CD1c-positive myeloid dendritic cell (primary cell): ENCODE measurements at regions not wholly inside any gene's neighbourhood (a gene's known extent, or its start where the extent isn't known, plus 50 kb on each side); places are given as distances from the start of the nearest gene placed in this dataset.
"Not testable (repeated sequence)": the region's sequence is repeated elsewhere in the genome, so short reads cannot be mapped to it uniquely, and the experiment has no call there.

ENCODE experiments used
- DNase-seq: peaks from one replicate; pipeline ENCODE4 v3.0.0-alpha.2; 2016; ENCODE audit errors: extremely low spot score

DNA sequence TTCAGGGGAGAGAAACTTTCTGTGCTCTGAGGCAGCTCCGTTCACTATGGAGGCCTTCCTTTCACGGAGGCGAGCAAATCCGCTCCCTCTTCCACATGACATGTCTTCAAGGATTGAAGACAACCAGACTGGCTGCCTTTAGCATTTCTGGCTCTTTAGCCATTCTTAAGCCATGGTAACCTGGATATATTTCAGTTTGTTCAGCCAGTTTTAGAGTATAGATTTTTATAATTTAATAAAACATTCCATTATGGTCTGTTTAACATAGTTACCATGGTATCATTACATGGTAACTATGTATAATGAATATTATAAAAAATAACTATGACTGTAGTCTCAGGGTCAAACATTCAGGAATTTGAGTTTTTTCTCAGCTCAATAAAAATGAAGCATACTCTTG, 54.2 kb upstream of the NFIA start:
- DNase-seq, result no peak

DNA sequence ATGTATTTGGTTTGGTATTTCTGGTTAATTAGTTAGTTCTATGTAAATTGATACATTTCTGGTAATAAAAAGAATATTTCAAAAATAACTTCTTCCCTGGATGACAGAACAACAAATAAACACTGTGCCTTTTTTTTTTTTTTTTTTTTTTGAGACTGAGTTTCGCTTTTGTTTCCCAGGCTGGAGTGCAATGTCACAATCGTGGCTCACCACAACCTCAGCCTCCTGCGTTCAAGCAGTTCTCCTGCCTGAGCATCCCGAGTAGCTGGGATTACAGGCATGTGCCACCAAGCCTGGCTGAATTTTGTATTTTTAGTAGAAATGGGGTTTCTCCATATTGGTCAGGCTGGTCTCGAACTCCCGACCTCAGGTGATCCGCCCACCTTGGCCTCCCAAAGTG, 64.3 kb upstream of the NFIA start:
- not testable (repeated sequence) for DNase-seq

GRCh38 chr1:61017651-61018050, 64.7 kb upstream of the NFIA start:
- no peak for DNase-seq

GRCh38 chr1:61013946-61014667, 68.3 kb upstream of the NFIA start:
- no peak for DNase-seq

GRCh38 chr1:61013189-61013945, 69.0 kb upstream of the NFIA start:
- no peak for DNase-seq

DNA sequence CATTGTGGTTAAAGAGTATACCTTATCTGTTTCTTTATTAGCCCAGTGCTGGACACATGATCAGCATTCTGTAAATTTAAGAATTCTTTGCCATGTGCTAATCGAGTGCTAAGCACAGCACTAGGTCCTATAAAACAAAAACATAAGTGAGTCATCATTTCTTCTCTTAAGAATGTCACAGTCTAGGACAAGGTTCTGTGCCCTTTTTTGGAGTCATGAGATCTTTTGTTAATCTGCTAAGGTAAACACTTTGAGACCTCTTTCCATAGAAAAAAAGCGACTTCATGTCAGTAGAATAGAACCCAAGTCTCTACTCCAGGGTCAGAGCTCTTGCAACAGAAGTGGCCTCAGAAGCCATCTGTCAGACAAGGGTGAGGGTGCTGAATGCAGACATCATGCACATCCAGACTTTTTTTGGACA, 70.0 kb upstream of the NFIA start:
- no peak for DNase-seq

GRCh38 chr1:61011561-61012263, 70.6 kb upstream of the NFIA start:
- DNase-seq, result no peak

GRCh38 chr1:61007534-61008364, 74.6 kb upstream of the NFIA start:
- DNase-seq, result no peak

- no peak for DNase-seq
These were observed 76.5 kb upstream of the NFIA start for GRCh38 chr1:61005614-61006580.

DNA sequence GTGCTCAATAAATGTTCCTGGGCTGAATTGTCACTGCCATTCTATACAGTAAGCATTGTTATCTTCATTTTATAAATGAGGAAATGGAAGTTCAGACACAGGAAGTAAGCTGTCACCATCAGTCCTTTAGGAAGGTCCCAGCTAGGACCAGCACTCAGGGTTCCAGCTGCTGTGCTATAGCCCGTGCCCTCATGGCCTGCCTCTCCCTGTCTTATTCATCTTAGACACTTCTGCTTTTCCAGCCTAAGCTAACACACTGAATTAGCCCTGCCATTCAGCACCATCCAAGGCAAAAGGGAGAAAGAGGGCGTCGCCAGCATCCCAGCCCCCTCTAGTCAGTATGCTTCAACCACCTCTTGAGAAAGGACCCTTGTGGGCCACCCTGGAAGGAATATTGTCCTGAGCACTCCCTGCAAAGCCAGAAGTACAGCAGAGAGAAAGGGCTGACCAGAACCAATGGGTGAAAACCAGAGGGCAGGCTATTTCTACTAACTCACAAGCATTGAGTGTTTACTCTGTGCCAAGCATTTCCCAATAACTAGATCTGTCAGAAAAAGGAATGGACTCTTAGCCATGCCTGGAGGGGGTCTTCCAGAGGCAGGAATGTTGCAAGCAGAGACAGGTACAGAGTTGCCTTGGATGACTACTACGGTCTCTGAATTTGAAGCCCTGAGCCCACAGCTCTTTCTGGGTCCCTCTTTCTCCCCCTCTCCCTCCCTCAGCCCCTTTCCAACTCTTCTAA, 77.9 kb upstream of the NFIA start:
- DNase-seq, result peak; percentile 16

- DNase-seq, result no peak
These were observed 82.0 kb upstream of the NFIA start for GRCh38 chr1:61000327-61000726.

- DNase-seq, result no peak
These were observed 83.6 kb upstream of the NFIA start for GRCh38 chr1:60998786-60999185.

DNA sequence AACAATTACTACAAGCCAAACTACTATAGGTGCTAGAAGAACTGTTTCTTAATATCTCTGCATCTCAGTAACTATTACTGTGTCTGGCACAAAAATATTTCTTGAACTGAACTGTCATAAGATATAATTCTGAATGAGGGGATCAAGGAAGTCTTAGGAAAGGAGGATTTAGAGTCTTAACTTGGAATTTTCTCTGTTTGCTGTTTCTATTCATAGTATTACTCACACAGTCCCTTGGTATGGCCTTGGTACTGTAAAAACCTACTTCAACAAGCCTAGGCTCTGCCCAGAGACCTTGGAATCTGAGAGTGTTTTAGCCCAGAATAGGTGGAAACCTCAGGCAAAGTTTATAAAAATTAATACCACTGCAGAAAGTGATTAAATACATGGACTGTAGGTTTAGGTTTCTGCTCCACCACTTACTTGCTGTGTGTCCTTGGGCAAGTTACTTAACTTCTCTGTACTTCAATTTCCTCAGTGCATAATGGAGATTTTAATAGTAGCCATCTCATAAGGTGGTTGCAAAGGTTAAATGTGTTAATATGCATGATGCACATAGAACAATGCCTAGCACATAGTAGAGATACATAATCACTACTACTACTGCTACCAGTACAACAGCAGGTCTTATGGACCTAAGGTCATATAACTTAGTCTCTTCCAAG, 87.4 kb upstream of the NFIA start:
- no peak for DNase-seq

- DNase-seq, result no peak
These were observed 88.0 kb upstream of the NFIA start for GRCh38 chr1:60994369-60994768.

- no peak for DNase-seq
These were observed 90.2 kb upstream of the NFIA start for GRCh38 chr1:60992165-60992564.

DNA sequence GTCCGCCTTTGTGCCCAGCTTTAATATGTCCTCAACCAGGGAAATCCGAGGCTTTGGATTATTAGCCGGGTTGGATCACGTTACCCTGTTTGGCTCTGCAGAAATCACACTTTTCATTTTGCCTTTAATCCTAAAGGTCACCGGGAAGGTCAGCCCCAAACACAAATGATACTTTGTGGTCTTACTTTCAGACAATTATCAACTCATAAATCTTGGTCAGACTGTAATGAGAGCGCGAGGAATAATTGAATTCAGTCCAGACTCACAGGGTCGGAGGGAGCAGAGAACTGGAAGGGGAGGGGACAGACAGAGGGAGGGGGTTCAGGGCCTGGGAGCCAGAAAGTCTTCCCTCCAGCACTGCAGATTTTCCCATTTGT, 91.7 kb upstream of the NFIA start:
- no peak for DNase-seq

GRCh38 chr1:60989749-60990713, 92.3 kb upstream of the NFIA start:
- no peak for DNase-seq

DNA sequence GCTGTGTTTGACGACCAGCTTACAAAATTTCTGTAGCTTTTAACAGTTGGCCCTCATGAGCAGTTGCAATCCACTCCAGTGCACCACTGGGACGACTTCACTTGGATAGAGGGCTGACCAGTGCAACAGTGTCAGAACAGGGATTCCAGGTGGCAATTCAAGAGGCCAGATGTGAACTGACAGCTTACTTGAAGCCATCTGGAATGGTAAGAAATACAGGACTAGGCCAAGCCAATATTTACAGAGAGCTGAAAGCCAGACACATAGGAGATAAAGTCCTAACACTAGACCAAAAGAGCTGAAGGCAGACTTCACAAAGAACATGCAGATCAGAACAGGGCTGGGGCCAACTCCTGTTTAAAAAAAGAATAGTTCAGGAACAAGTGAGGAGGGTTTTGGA, 93.5 kb upstream of the NFIA start:
- DNase-seq, result no peak
